Activated CD4-positive, alpha-beta T cell treated with anti-CD3 and anti-CD28 coated beads, Interleukin-2, amount 50 U/mL, for 48 hours (primary cell): ENCODE measurements at regions not wholly inside any gene's neighbourhood (a gene's known extent, or its start where the extent isn't known, plus 50 kb on each side); places are given as distances from the start of the nearest gene placed in this dataset.

Source experiments
- DNase-seq, 2 experiments: peaks; one replicate each; pipeline ENCODE4 v3.0.0-alpha.2; 2020

- DNase-seq, result no peak
Observed at GRCh38 chr22:48539261-48539660, 1288.4 kb downstream of the BRD1 start.

GRCh38 chr22:48538291-48538820, 1289.3 kb downstream of the BRD1 start:
- no peak for DNase-seq

GRCh38 chr22:48537343-48537680, 1290.4 kb downstream of the BRD1 start:
- DNase-seq, result no peak

- DNase-seq, result no peak
Observed at GRCh38 chr22:48536541-48537342, 1290.9 kb downstream of the BRD1 start.

- no peak for DNase-seq
Observed at GRCh38 chr22:48535868-48536540, 1291.7 kb downstream of the BRD1 start.

GRCh38 chr22:48534395-48534958, 1293.2 kb downstream of the BRD1 start:
- DNase-seq, result no peak

- DNase-seq, result no peak
Observed at GRCh38 chr22:48532986-48533385, 1294.7 kb downstream of the BRD1 start.

GRCh38 chr22:48531761-48532435, 1295.8 kb downstream of the BRD1 start:
- no peak for DNase-seq

- no peak for DNase-seq
Observed at GRCh38 chr22:48531108-48531507, 1296.6 kb downstream of the BRD1 start.

- no peak for DNase-seq
Observed at GRCh38 chr22:48530666-48531065, 1297.0 kb downstream of the BRD1 start.

GRCh38 chr22:48528221-48528915, 1299.3 kb downstream of the BRD1 start:
- no peak for DNase-seq

GRCh38 chr22:48523761-48524160, 1303.9 kb downstream of the BRD1 start:
- no peak for DNase-seq

- DNase-seq, result no peak
Observed at GRCh38 chr22:48523091-48523490, 1304.6 kb downstream of the BRD1 start.

GRCh38 chr22:48522271-48522670, 1305.4 kb downstream of the BRD1 start:
- DNase-seq, result no peak

- DNase-seq, result no peak
Observed at GRCh38 chr22:48520884-48521588, 1306.6 kb downstream of the BRD1 start.

GRCh38 chr22:48520207-48520606, 1307.5 kb downstream of the BRD1 start:
- DNase-seq, result no peak

- no peak for DNase-seq
Observed at GRCh38 chr22:48517039-48518030, 1310.3 kb downstream of the BRD1 start.

- no peak for DNase-seq
Observed at GRCh38 chr22:48516571-48516970, 1311.1 kb downstream of the BRD1 start.

- no peak for DNase-seq
Observed at GRCh38 chr22:48515571-48516200, 1312.0 kb downstream of the BRD1 start.

GRCh38 chr22:48513929-48514328, 1313.7 kb downstream of the BRD1 start:
- DNase-seq, result no peak
